ENCODE measurements at regions not wholly inside any gene's neighbourhood (a gene's known extent, or its start where the extent isn't known, plus 50 kb on each side); places are given as distances from the start of the nearest gene placed in this dataset.

- ChIA-PET CTCF (interaction anchor here (0.6 kb wide), 1 partner anchor 11 kb away, joined by 3 read pairs; no protein-coding TSS in a partner anchor), POLR2A (no interaction called here)
- Histone ChIP-seq H3K36me3 (ENCODE audit: control insufficient read depth, insufficient read depth, low read length) (no peaks in the 10 kb centered on the region), H3K4me3 (ENCODE audit: low read depth, low read length) (no peak overlapping the region), H3K27me3 (ENCODE audit: control insufficient read depth, insufficient read depth, low read length) (no peaks in the 10 kb centered on the region)
- no peak for DNase-seq (ENCODE audit: low read depth)
- TF ChIP-seq CTCF (IDR thresholded peaks at IDR 0.05; ENCODE audit: insufficient read depth, low read depth, low read length) = no peak
These were observed 201.2 kb upstream of the KLHL29 start for GRCh38 chr2:23183733-23184132.

DNA sequence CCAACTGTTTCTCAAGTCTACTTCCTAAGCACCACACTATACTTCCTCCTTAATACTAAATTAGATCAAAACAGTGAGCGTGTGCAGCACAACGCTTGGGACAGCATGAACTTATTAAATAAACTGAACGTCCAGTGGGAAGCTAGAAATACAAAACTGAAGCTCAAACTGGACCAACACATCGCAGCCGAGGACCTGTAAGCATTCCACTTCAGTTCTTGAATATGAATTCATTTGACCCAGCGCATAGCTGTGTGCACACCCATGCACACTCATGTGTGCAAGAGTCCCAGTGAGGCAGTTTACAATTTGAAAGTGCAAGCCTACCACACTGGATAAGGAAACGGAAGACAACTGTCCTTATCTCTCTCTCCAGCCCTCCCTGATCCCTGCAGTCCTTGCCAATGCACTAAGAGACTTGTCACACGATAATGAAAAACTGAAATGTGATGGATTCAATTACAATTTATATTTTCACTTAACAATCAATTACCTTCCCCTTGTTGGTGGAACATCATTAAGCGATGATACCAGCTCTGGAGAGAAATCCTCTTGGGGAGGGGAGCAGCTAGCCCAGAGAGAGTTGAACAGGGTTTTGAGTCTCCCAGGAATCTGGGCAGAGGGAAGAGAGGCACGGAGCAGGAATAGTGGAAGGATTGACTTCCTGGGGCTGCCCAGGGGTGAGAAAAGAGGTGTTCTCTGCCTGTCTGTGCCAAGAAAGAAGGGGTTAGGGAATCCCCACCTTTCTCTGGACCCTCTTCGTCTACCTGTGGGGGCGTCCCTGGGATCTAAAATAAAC lies 186.5 kb upstream of the KLHL29 start:
- DNase-seq (ENCODE audit: low read depth) = no peak
- POLR2A ChIA-PET = no interaction called here
- Histone ChIP-seq H3K27me3 (ENCODE audit: control insufficient read depth, insufficient read depth, low read length) (peaks cover 2% of the 10 kb centered on the region; the same call in 1 of the 2 replicates), H3K36me3 (ENCODE audit: control insufficient read depth, insufficient read depth, low read length) (no peaks in the 10 kb centered on the region), H3K4me3 (ENCODE audit: low read depth, low read length) (no peak overlapping the region)
- TF ChIP-seq CTCF (IDR thresholded peaks at IDR 0.05; ENCODE audit: insufficient read depth, low read depth, low read length) = no peak
- CTCF ChIA-PET = interaction anchor here (0.8 to 2.4 kb wide), 7 partner anchors 9 to 165 kb away, joined by 3 to 6 read pairs (median 4); no protein-coding TSS in a partner anchor

DNA sequence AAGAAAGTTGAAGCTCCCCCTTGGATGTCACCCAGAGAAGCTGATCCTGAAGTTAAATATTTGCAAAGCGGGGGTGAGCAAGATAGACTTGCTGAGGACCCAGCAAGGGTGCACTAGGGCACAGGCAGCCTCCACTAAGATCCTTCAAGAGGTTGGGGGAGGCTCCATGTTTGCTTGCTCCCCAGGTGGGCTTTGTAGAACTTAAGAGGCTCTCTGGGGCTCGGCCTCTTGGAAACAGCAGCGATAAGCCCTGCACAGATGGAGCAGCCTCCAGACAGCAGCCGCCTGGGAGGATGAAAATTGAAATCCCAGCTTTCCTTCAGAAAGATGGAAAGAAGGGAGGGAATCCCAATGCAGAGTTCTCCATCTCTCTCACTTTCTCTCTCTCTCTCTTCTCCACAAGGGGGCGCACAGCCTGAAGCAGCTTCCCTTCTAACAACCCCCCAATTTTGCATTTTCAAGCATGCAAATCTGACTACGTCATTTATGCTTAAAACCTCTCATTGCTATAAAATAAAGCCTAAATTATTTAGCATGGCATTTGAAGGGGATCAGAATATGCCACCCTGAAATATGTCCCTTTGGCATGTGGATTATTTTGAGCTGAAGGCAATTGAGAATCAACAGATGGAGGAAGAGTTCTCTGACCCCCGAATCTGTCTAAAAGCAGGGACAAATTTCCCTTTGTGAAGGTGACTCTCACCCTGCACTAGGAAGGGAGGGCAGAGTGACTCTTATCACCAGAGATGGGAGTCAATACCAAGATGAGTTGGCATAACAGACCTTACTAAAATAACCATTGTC lies 185.7 kb upstream of the KLHL29 start:
- peak; percentile 67 for TF ChIP-seq CTCF (IDR thresholded peaks at IDR 0.05; ENCODE audit: insufficient read depth, low read depth, low read length)
- ChIA-PET POLR2A (no interaction called here), CTCF (interaction anchor here (0.8 to 2.4 kb wide), 7 partner anchors 8 to 164 kb away, joined by 3 to 6 read pairs (median 4); no protein-coding TSS in a partner anchor)
- no peak overlapping the region for H3K4me3 ChIP-seq (ENCODE audit: low read depth, low read length)
- DNase-seq (ENCODE audit: low read depth) = no peak
- peaks cover 2% of the 10 kb centered on the region; the same call in 1 of the 2 replicates for H3K27me3 ChIP-seq (ENCODE audit: control insufficient read depth, insufficient read depth, low read length)
- H3K36me3 ChIP-seq (ENCODE audit: control insufficient read depth, insufficient read depth, low read length) = no peaks in the 10 kb centered on the region

DNA sequence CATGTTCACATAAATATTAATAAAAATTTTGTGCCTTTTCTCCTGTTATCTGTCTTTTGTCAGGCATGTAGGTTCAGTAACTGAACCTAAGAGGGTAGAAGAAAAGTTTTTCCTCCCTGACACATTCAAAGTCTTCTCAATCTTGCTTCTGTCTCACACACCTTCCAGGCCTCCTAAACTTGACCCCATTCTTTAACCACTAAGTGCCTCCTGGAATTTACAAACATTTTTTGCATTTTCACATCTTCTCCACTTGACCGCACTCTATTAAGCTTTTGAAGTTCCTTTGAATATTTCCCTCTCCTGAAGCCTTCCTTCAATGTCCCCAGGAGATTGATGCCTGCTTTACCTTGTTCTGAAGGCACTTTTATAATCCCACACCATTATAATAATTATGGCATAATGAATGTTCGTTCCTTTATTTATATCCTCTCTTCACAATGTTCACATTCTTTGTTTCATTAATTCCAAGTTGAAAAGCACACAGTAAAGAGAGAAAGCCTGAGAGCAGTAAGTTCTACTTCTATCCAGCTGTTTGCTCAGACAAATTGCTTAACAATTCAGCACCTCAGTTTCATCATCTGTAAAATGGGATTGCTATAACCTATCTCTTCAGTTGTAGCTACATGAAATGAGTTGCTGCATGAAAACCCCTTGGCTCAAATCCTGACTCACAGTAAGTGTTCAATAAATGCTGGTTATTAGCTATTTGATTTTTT lies 184.8 kb upstream of the KLHL29 start:
- ChIA-PET CTCF (interaction anchor here (1.5 to 1.7 kb wide), 3 partner anchors 12 to 64 kb away, joined by 3 to 5 read pairs (median 3); no protein-coding TSS in a partner anchor), POLR2A (no interaction called here)
- H3K36me3 ChIP-seq (ENCODE audit: control insufficient read depth, insufficient read depth, low read length) = no peaks in the 10 kb centered on the region
- TF ChIP-seq CTCF (IDR thresholded peaks at IDR 0.05; ENCODE audit: insufficient read depth, low read depth, low read length) = no peak
- H3K27me3 ChIP-seq (ENCODE audit: control insufficient read depth, insufficient read depth, low read length) = peaks cover 2% of the 10 kb centered on the region; the same call in 1 of the 2 replicates
- no peak for DNase-seq (ENCODE audit: low read depth)
- no peak overlapping the region for H3K4me3 ChIP-seq (ENCODE audit: low read depth, low read length)

Data from BJ (cell line).